ENCODE measurements at regions not wholly inside any gene's neighbourhood (a gene's known extent, or its start where the extent isn't known, plus 50 kb on each side); places are given as distances from the start of the nearest gene placed in this dataset.
"Not testable (repeated sequence)": the region's sequence is repeated elsewhere in the genome, so short reads cannot be mapped to it uniquely, and the experiment has no call there.

GRCh38 chr5:42889311-42889933, 77.7 kb upstream of the SELENOP start:
- DNase-seq: peak; percentile 66

- no peak for DNase-seq
Observed at GRCh38 chr5:42888771-42889170, 77.1 kb upstream of the SELENOP start.

DNA sequence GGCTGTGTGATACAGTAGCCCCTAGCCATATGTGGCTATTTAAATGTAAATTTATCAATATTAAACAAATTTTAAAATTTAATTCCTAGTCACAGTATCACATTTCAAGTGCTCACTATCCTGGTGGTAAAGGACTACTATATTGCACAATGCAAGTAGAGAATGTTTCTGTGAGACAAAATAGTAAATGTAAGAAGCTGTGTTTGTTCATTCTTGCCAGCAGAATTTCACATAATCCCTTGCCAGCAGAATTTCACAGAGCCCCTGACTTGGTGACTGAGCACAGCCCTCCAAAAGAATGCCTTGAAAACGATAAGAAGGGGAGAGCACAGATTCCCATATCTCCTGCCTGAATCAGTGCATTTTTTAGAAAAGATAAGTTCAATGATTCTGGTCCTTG, 75.9 kb upstream of the SELENOP start:
- no peak for DNase-seq

- no peak for DNase-seq
Observed at GRCh38 chr5:42887097-42887496, 75.4 kb upstream of the SELENOP start.

DNA sequence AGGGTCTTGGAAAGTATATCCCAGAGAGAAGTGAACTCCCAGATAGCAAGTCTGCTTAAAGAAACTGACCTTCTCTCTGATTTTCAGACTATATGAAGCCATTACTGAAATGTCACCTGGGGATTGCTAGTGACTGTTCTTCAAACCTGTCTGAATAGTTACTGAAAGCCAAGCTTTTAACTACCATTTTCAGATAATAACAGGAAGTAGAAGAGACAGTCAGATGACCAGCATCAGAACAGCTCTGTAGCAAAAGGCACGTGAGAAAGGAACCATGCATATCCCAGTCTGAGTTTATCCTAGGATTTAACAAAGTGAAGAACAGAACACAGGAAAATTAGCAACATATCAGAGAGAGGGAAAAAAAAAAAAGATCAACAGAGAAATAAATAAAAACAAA, 74.9 kb upstream of the SELENOP start:
- no peak for DNase-seq

GRCh38 chr5:42884326-42884725, 72.6 kb upstream of the SELENOP start:
- DNase-seq: no peak

GRCh38 chr5:42881416-42882117, 69.9 kb upstream of the SELENOP start:
- DNase-seq: no peak

- no peak for DNase-seq
Observed at GRCh38 chr5:42880496-42881150, 68.9 kb upstream of the SELENOP start.

DNA sequence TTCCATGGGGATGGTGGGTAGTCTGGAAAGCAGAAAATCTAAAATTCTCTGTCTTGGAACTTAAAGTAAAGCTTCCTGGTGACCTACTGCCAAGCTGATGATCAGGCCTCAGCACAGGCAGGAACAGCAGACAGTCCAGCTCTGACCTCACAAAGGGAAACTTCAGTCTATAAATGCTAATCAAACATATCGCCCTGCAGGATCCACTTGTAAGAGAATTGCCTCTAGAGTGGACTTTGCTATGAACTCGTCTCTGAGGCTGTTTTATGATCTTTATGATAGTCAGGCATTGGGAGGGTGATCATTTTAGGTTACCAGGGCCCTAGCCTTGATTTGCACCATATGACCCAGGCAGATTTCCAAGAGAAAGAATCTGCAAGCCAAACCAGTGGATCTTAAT, 67.6 kb upstream of the SELENOP start:
- no peak for DNase-seq

GRCh38 chr5:42878550-42878949, 66.9 kb upstream of the SELENOP start:
- no peak for DNase-seq

DNA sequence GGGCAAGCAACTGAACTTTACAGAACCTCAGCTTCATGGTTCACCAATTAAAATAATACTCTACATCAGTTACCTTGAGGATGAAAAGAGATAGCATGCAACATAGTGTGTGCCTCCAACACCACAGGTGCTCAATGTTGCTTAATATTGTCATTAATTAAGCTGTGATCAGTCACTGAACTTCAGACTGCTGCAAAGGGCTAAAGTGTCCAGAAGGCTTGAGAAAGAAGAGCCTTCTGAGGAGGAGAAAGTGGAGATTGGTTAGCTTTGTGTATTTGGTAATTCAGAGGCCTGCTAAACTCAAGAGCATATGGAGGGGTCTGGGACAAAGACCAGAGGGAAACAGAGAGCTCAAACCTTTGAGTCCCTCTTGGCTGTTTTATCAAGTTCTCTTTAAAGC, 66.3 kb upstream of the SELENOP start:
- DNase-seq: no peak

GRCh38 chr5:42877431-42877830, 65.7 kb upstream of the SELENOP start:
- no peak for DNase-seq

DNA sequence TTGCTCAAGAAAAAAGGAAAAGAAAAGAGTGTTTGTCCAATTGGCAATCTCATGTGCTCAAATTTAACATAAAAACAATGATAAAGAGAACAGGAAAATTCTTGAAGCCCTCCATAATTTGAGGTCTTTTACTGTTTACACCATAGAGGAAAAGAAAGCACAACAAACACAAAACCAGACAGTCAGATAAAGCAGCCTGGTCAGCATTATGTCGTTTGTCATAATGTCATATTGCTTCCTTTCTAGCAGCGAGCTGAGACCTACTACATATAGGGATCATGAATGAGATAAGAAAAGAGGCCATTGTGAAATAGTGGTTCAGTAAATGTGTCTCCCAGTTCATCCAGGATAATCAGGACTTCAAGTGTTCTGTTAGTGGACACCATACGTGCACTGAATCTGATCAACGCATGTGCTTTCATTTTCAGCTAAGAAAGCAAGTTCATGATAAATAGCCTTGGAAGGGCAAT, 64.7 kb upstream of the SELENOP start:
- no peak for DNase-seq

DNA sequence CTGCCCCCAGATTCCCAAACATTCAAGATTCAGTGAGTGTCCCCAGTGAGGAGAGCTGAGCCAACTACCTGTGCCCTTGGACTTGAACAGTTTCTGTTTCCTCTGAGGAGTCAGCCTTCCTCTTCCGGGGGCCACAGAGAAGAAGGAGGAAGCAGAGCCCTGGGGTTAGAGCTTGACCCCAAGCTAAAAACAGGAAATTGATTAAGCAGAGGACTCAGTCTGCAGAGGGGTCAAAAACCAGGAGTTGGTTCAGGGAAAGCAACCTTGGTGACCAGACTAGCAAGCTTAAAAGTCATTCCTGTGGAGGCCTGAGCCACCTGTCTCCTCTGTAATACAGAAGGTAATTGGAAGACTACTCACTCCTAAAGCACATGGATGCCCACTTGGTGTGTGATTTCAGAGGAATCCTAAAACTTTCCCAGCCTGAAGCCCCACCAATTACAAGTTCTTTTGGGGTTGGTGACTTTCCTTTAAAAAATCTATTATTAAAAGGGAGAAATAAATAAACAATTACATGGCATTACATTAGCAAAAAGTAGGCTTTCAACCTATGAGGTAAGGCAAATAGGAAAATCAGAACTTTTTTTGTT, 64.2 kb upstream of the SELENOP start:
- DNase-seq: no peak

DNA sequence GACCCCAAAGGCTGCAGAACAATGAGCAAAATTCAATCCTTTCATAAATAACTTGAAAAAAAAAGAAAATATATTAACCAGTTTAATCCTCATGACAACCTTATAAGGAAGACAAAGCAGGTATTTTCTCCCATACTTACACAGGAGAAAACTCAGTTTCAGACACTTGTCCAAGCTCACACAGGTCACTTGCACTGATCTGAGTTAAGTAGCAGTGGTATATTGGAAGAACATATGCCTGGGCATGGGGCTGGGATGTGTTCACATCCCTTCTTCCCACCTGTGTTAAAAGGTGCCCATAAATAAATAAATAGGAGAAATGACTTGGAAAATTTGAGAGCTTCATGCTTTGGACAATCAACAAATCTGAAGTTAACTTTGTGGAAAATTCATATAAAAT, 63.5 kb upstream of the SELENOP start:
- DNase-seq: no peak

- no peak for DNase-seq
Observed at GRCh38 chr5:42874621-42875198, 63.0 kb upstream of the SELENOP start.

DNA sequence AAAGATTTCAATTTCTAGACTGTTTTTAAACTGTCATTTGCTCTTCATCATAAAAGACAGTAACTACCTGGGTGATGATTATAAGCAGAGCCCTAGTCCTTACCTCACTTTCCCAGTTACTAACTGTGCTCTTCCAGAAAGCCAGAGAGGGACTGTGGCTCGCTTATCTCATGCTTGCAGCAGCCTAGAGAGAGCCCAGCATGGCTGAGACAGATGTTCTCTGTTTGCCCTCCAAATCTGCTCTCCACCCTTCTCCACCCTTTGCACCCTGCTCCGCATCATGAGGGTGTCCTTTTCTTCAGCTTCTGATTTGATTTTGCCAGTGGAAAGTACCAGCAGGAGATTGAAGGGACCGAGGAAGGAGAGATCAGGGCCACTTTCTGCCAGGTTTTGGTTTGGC, 61.2 kb upstream of the SELENOP start:
- no peak for DNase-seq

GRCh38 chr5:42870882-42871418, 59.3 kb upstream of the SELENOP start:
- no peak for DNase-seq

- not testable (repeated sequence) for DNase-seq
Observed at GRCh38 chr5:42868417-42868816, 56.7 kb upstream of the SELENOP start.

GRCh38 chr5:42864749-42865148, 53.1 kb upstream of the SELENOP start:
- not testable (repeated sequence) for DNase-seq

Data from NCI-H2107 (cell line).